ENCODE measurements at regions not wholly inside any gene's neighbourhood (a gene's known extent, or its start where the extent isn't known, plus 50 kb on each side); places are given as distances from the start of the nearest gene placed in this dataset.

DNA sequence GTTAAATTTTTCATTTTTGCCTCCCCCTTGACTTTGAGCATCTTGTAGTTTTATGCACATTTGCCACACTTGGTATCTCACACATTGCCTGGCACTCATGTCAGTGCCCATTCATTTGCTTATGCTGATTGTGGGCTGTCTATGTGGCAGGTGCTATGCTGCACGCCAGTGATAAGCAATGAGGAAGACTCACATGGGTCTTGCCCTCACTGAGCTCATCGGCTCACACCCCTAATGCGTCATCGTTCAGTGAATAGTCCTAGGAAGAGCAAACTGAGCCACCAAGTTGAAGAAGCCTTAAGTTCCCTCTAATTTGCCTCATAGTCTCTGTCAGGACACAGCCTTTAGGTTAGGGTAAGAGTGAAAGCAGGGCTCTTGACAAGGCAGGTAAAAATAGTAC, 209.4 kb upstream of the IL12B start:
- TF ChIP-seq, protein P1, sequence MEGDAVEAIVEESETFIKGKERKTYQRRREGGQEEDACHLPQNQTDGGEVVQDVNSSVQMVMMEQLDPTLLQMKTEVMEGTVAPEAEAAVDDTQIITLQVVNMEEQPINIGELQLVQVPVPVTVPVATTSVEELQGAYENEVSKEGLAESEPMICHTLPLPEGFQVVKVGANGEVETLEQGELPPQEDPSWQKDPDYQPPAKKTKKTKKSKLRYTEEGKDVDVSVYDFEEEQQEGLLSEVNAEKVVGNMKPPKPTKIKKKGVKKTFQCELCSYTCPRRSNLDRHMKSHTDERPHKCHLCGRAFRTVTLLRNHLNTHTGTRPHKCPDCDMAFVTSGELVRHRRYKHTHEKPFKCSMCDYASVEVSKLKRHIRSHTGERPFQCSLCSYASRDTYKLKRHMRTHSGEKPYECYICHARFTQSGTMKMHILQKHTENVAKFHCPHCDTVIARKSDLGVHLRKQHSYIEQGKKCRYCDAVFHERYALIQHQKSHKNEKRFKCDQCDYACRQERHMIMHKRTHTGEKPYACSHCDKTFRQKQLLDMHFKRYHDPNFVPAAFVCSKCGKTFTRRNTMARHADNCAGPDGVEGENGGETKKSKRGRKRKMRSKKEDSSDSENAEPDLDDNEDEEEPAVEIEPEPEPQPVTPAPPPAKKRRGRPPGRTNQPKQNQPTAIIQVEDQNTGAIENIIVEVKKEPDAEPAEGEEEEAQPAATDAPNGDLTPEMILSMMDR (IDR thresholded peaks at IDR 0.05): no peak
- no peak for TF ChIP-seq POLR2A (IDR thresholded peaks at IDR 0.05)
